Activated T-cell treated with anti-CD3 and anti-CD28 coated beads, Interleukin-2, amount 50 U/mL, for 4 hours (primary cell): ENCODE measurements at regions not wholly inside any gene's neighbourhood (a gene's known extent, or its start where the extent isn't known, plus 50 kb on each side); places are given as distances from the start of the nearest gene placed in this dataset.
"Not testable (repeated sequence)": the region's sequence is repeated elsewhere in the genome, so short reads cannot be mapped to it uniquely, and the experiment has no call there.

ENCODE experiments used
- ATAC-seq, 2 donors: fragments of 200-7000 bp; cut with Tn5 transposase; one replicate each; pipeline ENCODE4 v1.10.0; 2021
- DNase-seq: peaks from one replicate; pipeline ENCODE4 v3.0.0-alpha.2; 2020
- H3K27me3 Mint-ChIP-seq: one replicate; pipeline ENCODE4 v1.8.0; 2021; ENCODE audit warnings: low read depth, mixed read lengths
- H3K36me3 Mint-ChIP-seq: one replicate; pipeline ENCODE4 v1.8.0; 2022; ENCODE audit warnings: mixed read lengths; ENCODE audit not compliant: insufficient read depth
- H3K4me1 Mint-ChIP-seq: one replicate; pipeline ENCODE4 v1.8.0; 2021; ENCODE audit warnings: low read depth, mixed read lengths
- H3K4me3 Mint-ChIP-seq: one replicate; pipeline ENCODE4 v1.8.0; 2021; ENCODE audit warnings: mild to moderate bottlenecking, moderate library complexity, mixed read lengths
- H3K9me3 Mint-ChIP-seq: one replicate; pipeline ENCODE4 v1.8.0; 2021; ENCODE audit warnings: mixed read lengths

- H3K36me3 Mint-ChIP-seq, result peaks cover 6% of the 10 kb centered on the region
- H3K9me3 Mint-ChIP-seq, result no peaks in the 10 kb centered on the region
- ATAC-seq (no peak), DNase-seq (no peak)
- H3K4me3 Mint-ChIP-seq, result no peak overlapping the region
- H3K27me3 Mint-ChIP-seq, result no peaks in the 10 kb centered on the region
- peaks cover 35% of the 10 kb centered on the region for H3K4me1 Mint-ChIP-seq
Measured at GRCh38 chr14:71394386-71394785, 487.1 kb downstream of the PCNX1 start.

- H3K9me3 Mint-ChIP-seq, result no peaks in the 10 kb centered on the region
- peaks cover 6% of the 10 kb centered on the region for H3K36me3 Mint-ChIP-seq
- ATAC-seq, result peak; percentile 60 to 74
- H3K27me3 Mint-ChIP-seq, result no peaks in the 10 kb centered on the region
- H3K4me1 Mint-ChIP-seq, result peaks cover 42% of the 10 kb centered on the region
- DNase-seq, result no peak
- no peak overlapping the region for H3K4me3 Mint-ChIP-seq
Measured at GRCh38 chr14:71395151-71395604, 487.9 kb downstream of the PCNX1 start.

- no peaks in the 10 kb centered on the region for H3K9me3 Mint-ChIP-seq
- peaks cover 45% of the 10 kb centered on the region for H3K4me1 Mint-ChIP-seq
- H3K36me3 Mint-ChIP-seq, result peaks cover 6% of the 10 kb centered on the region
- no peak for ATAC-seq
- H3K27me3 Mint-ChIP-seq, result no peaks in the 10 kb centered on the region
- DNase-seq, result no peak
- no peak overlapping the region for H3K4me3 Mint-ChIP-seq
Measured at GRCh38 chr14:71395636-71396035, 488.4 kb downstream of the PCNX1 start.

- no peak overlapping the region for H3K4me3 Mint-ChIP-seq
- DNase-seq (no peak), ATAC-seq (no peak)
- H3K9me3 Mint-ChIP-seq, result no peaks in the 10 kb centered on the region
- peaks cover 49% of the 10 kb centered on the region for H3K4me1 Mint-ChIP-seq
- peaks cover 6% of the 10 kb centered on the region for H3K36me3 Mint-ChIP-seq
- H3K27me3 Mint-ChIP-seq, result no peaks in the 10 kb centered on the region
Measured at GRCh38 chr14:71396050-71396677, 488.9 kb downstream of the PCNX1 start.

GRCh38 chr14:71397371-71397770 is 490.1 kb downstream of the PCNX1 start:
- DNase-seq, result no peak
- no peaks in the 10 kb centered on the region for H3K27me3 Mint-ChIP-seq
- no peaks in the 10 kb centered on the region for H3K9me3 Mint-ChIP-seq
- H3K4me3 Mint-ChIP-seq, result no peak overlapping the region
- H3K4me1 Mint-ChIP-seq, result peaks cover 46% of the 10 kb centered on the region
- no peak for ATAC-seq
- peaks cover 3% of the 10 kb centered on the region for H3K36me3 Mint-ChIP-seq

GRCh38 chr14:71398450-71398849 is 491.2 kb downstream of the PCNX1 start:
- Mint-ChIP-seq H3K27me3 (no peaks in the 10 kb centered on the region), H3K4me3 (no peak overlapping the region), H3K4me1 (peaks cover 46% of the 10 kb centered on the region), H3K9me3 (no peaks in the 10 kb centered on the region), H3K36me3 (peaks cover 3% of the 10 kb centered on the region)
- no peak for ATAC-seq
- no peak for DNase-seq

GRCh38 chr14:71399057-71399487 is 491.8 kb downstream of the PCNX1 start:
- Mint-ChIP-seq H3K9me3 (no peaks in the 10 kb centered on the region), H3K27me3 (no peaks in the 10 kb centered on the region), H3K36me3 (peaks cover 3% of the 10 kb centered on the region), H3K4me1 (peaks cover 48% of the 10 kb centered on the region), H3K4me3 (no peak overlapping the region)
- DNase-seq, result no peak
- ATAC-seq, result peak; percentile 60 to 65

GRCh38 chr14:71400871-71401321 is 493.6 kb downstream of the PCNX1 start:
- Mint-ChIP-seq H3K4me3 (no peak overlapping the region), H3K9me3 (no peaks in the 10 kb centered on the region), H3K36me3 (peaks cover 7% of the 10 kb centered on the region), H3K4me1 (peaks cover 42% of the 10 kb centered on the region), H3K27me3 (no peaks in the 10 kb centered on the region)
- DNase-seq (no peak), ATAC-seq (no peak)

- peaks cover 37% of the 10 kb centered on the region for H3K4me1 Mint-ChIP-seq
- not testable (repeated sequence) for H3K9me3 Mint-ChIP-seq, H3K27me3 Mint-ChIP-seq, H3K4me3 Mint-ChIP-seq, ATAC-seq, H3K36me3 Mint-ChIP-seq, DNase-seq
Measured at GRCh38 chr14:71402415-71402814, 495.2 kb downstream of the PCNX1 start.

- Mint-ChIP-seq H3K4me1 (peaks cover 31% of the 10 kb centered on the region), H3K4me3 (no peak overlapping the region)
Measured at GRCh38 chr14:71403656-71404055, 496.4 kb downstream of the PCNX1 start.

GRCh38 chr14:71405676-71406075 is 498.4 kb downstream of the PCNX1 start:
- H3K4me1 Mint-ChIP-seq, result peaks cover 28% of the 10 kb centered on the region
- ATAC-seq (no peak), DNase-seq (no peak)
- H3K4me3 Mint-ChIP-seq, result no peak overlapping the region
- H3K36me3 Mint-ChIP-seq, result peaks cover 7% of the 10 kb centered on the region
- H3K27me3 Mint-ChIP-seq, result no peaks in the 10 kb centered on the region
- H3K9me3 Mint-ChIP-seq, result no peaks in the 10 kb centered on the region

More at GRCh38 chr14:71403656-71404055, 496.4 kb downstream of the PCNX1 start:
- H3K36me3 Mint-ChIP-seq, result peaks cover 7% of the 10 kb centered on the region
- H3K9me3 Mint-ChIP-seq, result no peaks in the 10 kb centered on the region
- ATAC-seq, result peak; percentile 66 to 78
- no peaks in the 10 kb centered on the region for H3K27me3 Mint-ChIP-seq
- peak; percentile 14 for DNase-seq

- H3K4me1 Mint-ChIP-seq, result peaks cover 39% of the 10 kb centered on the region
- H3K4me3 Mint-ChIP-seq, result no peak overlapping the region
Measured at GRCh38 chr14:71408362-71409030, 501.2 kb downstream of the PCNX1 start.

GRCh38 chr14:71410578-71411284 is 503.5 kb downstream of the PCNX1 start:
- Mint-ChIP-seq H3K4me1 (peaks cover 31% of the 10 kb centered on the region), H3K4me3 (no peak overlapping the region), H3K9me3 (no peaks in the 10 kb centered on the region), H3K36me3 (peaks cover 12% of the 10 kb centered on the region), H3K27me3 (no peaks in the 10 kb centered on the region)
- ATAC-seq (peak in 1 of 2 donors; percentile 28), DNase-seq (no peak)

More at GRCh38 chr14:71408362-71409030, 501.2 kb downstream of the PCNX1 start:
- Mint-ChIP-seq H3K36me3 (peaks cover 13% of the 10 kb centered on the region), H3K27me3 (no peaks in the 10 kb centered on the region), H3K9me3 (no peaks in the 10 kb centered on the region)
- ATAC-seq, result no peak
- no peak for DNase-seq

- Mint-ChIP-seq H3K9me3 (no peaks in the 10 kb centered on the region), H3K4me1 (peaks cover 31% of the 10 kb centered on the region), H3K4me3 (no peak overlapping the region), H3K36me3 (peaks cover 9% of the 10 kb centered on the region), H3K27me3 (no peaks in the 10 kb centered on the region)
- no peak for DNase-seq
- ATAC-seq, result peak in 1 of 2 donors; percentile 32
Measured at GRCh38 chr14:71411285-71411595, 504.0 kb downstream of the PCNX1 start.
